ENCODE measurements at regions not wholly inside any gene's neighbourhood (a gene's known extent, or its start where the extent isn't known, plus 50 kb on each side); places are given as distances from the start of the nearest gene placed in this dataset.

DNA sequence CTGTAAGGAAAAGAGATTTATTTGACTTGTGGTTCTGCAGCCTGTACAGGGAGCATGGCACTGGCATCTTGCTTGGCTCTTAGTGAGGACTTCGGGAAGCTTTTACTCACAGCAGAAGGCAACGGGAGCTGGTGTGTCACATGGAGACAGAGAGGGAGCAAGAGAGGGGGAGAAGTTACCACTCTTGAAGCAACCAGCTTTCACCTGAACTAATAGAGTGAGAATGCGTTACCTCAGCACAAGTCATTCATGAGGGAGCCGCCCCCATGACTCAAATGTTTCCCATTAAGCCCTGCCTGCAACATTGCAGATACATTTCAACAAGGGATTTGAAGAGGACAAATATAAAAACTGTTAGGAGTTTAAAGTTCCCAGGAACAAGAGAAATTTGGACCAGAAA, 190.0 kb downstream of the CYRIA start:
- intact Hi-C loops (cut with micrococcal nuclease), result no loop called here
- H2AFZ ChIP-seq (ENCODE audit: insufficient read depth, low read depth, low read length, poor library complexity, severe bottlenecking), result no peak overlapping the region
- POLR2A ChIA-PET, result no interaction called here
- no peak overlapping the region for H3K9ac ChIP-seq (ENCODE audit: low read length)
- no peak overlapping the region for H3K4me3 ChIP-seq (ENCODE audit: control extremely low read depth in 1 of 5, extremely low read depth in 1 of 5, insufficient read depth in 1 of 5, low read depth in 2 of 5, low read length in 4 of 5)
- Mint-ChIP-seq H3K4me3 (no peak overlapping the region), H3K27ac (no peak overlapping the region), H3K9me3 (ENCODE audit: insufficient read depth) (no peaks in the 10 kb centered on the region), H3K27me3 (peaks cover 5% of the 10 kb centered on the region), H3K4me1 (no peaks in the 10 kb centered on the region)
- H3K9me3 ChIP-seq (ENCODE audit: control extremely low read depth in 1 of 3, control insufficient read depth in 2 of 3, insufficient read depth in 1 of 3, low read length in 2 of 3), result no peaks in the 10 kb centered on the region
- H3K4me1 ChIP-seq (ENCODE audit: control insufficient read depth in 2 of 2, insufficient read depth in 2 of 2, low read length in 2 of 2), result no peaks in the 10 kb centered on the region
- DNase-seq (no peak), ATAC-seq (ENCODE audit: low read depth) (no peak)
- H3K36me3 ChIP-seq (replicated peaks in 1 of 2; ENCODE audit: control extremely low read depth in 1 of 2, control insufficient read depth in 1 of 2, extremely low read depth in 1 of 2, insufficient read depth in 2 of 2, low read length in 1 of 2), result no peaks in the 10 kb centered on the region
- H3K79me2 ChIP-seq (ENCODE audit: control insufficient read depth, insufficient read depth, low read length), result no peaks in the 10 kb centered on the region
- CTCF ChIA-PET, result no interaction called here
- H4K20me1 ChIP-seq (ENCODE audit: control insufficient read depth, insufficient read depth, low read length, poor library complexity, severe bottlenecking), result no peaks in the 10 kb centered on the region
- TF ChIP-seq, protein P1, sequence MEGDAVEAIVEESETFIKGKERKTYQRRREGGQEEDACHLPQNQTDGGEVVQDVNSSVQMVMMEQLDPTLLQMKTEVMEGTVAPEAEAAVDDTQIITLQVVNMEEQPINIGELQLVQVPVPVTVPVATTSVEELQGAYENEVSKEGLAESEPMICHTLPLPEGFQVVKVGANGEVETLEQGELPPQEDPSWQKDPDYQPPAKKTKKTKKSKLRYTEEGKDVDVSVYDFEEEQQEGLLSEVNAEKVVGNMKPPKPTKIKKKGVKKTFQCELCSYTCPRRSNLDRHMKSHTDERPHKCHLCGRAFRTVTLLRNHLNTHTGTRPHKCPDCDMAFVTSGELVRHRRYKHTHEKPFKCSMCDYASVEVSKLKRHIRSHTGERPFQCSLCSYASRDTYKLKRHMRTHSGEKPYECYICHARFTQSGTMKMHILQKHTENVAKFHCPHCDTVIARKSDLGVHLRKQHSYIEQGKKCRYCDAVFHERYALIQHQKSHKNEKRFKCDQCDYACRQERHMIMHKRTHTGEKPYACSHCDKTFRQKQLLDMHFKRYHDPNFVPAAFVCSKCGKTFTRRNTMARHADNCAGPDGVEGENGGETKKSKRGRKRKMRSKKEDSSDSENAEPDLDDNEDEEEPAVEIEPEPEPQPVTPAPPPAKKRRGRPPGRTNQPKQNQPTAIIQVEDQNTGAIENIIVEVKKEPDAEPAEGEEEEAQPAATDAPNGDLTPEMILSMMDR (IDR thresholded peaks at IDR 0.05), result no peak
- no peak for TF ChIP-seq EZH2 (IDR thresholded peaks at IDR 0.05; ENCODE audit: borderline replicate concordance, insufficient read depth, low read depth, low read length, poor library complexity, severe bottlenecking)
- H3K27me3 ChIP-seq (replicated peaks in 1 of 4; ENCODE audit: control extremely low read depth in 1 of 4, control insufficient read depth in 3 of 4, insufficient read depth in 4 of 4, low read length in 3 of 4), result peaks cover 0 to 4% (median 0%) of the 10 kb centered on the region in 4 experiments
- H3K4me2 ChIP-seq (replicated peaks; ENCODE audit: low read depth, low read length, poor library complexity, severe bottlenecking), result no peak overlapping the region
- WGBS (ENCODE audit: insufficient coverage), result 67% methylated on average over 1 of the region's 4 CpGs
- H3K27ac ChIP-seq (ENCODE audit: low read length in 2 of 2), result no peak overlapping the region

DNA sequence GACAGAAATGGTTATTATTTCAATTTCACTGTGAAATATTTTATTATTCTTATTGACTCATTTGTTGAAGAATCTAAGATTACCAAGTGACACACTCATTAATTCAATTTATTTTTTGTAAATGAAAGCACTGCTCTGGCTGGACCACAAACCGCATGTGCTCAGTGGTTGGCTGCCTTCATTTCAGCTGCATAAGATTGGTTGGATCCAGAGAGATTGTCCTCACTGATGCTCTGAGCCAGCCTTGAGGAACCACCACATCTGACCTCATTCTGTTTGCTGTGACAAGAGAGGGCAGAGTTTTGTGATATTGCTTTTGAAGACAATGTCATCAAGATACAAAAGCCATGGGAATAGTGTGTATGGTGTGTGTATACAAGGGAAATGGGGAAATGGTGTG, 192.1 kb downstream of the CYRIA start:
- Histone ChIP-seq H3K4me3 (ENCODE audit: control extremely low read depth in 1 of 5, extremely low read depth in 1 of 5, insufficient read depth in 1 of 5, low read depth in 2 of 5, low read length in 4 of 5) (no peak overlapping the region), H3K27me3 (replicated peaks in 1 of 4; ENCODE audit: control extremely low read depth in 1 of 4, control insufficient read depth in 3 of 4, insufficient read depth in 4 of 4, low read length in 3 of 4) (peaks cover 0 to 4% (median 0%) of the 10 kb centered on the region in 4 experiments), H3K27ac (ENCODE audit: low read length in 2 of 2) (no peak overlapping the region), H3K79me2 (ENCODE audit: control insufficient read depth, insufficient read depth, low read length) (no peaks in the 10 kb centered on the region), H3K4me1 (ENCODE audit: control insufficient read depth in 2 of 2, insufficient read depth in 2 of 2, low read length in 2 of 2) (no peaks in the 10 kb centered on the region), H3K9me3 (ENCODE audit: control extremely low read depth in 1 of 3, control insufficient read depth in 2 of 3, insufficient read depth in 1 of 3, low read length in 2 of 3) (no peaks in the 10 kb centered on the region), H3K36me3 (replicated peaks in 1 of 2; ENCODE audit: control extremely low read depth in 1 of 2, control insufficient read depth in 1 of 2, extremely low read depth in 1 of 2, insufficient read depth in 2 of 2, low read length in 1 of 2) (no peaks in the 10 kb centered on the region), H3K9ac (ENCODE audit: low read length) (no peak overlapping the region), H4K20me1 (ENCODE audit: control insufficient read depth, insufficient read depth, low read length, poor library complexity, severe bottlenecking) (no peaks in the 10 kb centered on the region), H2AFZ (ENCODE audit: insufficient read depth, low read depth, low read length, poor library complexity, severe bottlenecking) (no peak overlapping the region), H3K4me2 (replicated peaks; ENCODE audit: low read depth, low read length, poor library complexity, severe bottlenecking) (no peak overlapping the region)
- Mint-ChIP-seq H3K4me1 (no peaks in the 10 kb centered on the region), H3K9me3 (ENCODE audit: insufficient read depth) (no peaks in the 10 kb centered on the region), H3K4me3 (no peak overlapping the region), H3K27me3 (peaks cover 12% of the 10 kb centered on the region), H3K27ac (no peak overlapping the region)
- 100% methylated on average over 1 of the region's 1 CpG for WGBS (ENCODE audit: insufficient coverage)
- no peak for DNase-seq
- no peak for ATAC-seq (ENCODE audit: low read depth)
- intact Hi-C loops (cut with micrococcal nuclease), result no loop called here
- ChIA-PET CTCF (no interaction called here), POLR2A (no interaction called here)
- TF ChIP-seq EZH2 (IDR thresholded peaks at IDR 0.05; ENCODE audit: borderline replicate concordance, insufficient read depth, low read depth, low read length, poor library complexity, severe bottlenecking), result no peak
- TF ChIP-seq, protein P1 (IDR thresholded peaks at IDR 0.05), result no peak

All from B cell (primary cell).